LNCAP (cell line): ENCODE measurements at regions not wholly inside any gene's neighbourhood (a gene's known extent, or its start where the extent isn't known, plus 50 kb on each side); places are given as distances from the start of the nearest gene placed in this dataset.

ENCODE experiments used
- TF ChIP-seq, protein P1 (sequence below): fragments of 450-650 bp; IDR thresholded peaks from 2 replicates; pipeline ENCODE4 v1.5.1; 2017; ENCODE audit warnings: mild to moderate bottlenecking

DNA sequence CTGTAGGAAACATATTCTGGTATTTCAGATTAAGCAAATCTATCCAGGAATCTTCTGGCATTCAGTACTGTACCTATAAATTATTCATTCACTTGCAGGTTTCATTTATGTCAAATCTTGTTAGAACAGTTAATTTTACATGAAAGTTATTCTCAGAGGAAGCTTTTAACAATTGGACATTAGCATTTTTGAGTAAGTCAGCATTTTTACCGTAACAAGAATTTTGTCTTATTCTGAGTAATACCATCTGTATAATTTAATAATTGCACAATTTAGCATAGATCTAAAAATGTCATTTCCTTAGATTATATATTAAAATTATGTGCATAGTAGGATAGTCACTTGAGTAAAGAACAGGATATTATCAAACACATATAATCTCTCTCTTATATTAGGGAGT, 764.8 kb upstream of the LRFN5 start:
- TF ChIP-seq, protein P1, sequence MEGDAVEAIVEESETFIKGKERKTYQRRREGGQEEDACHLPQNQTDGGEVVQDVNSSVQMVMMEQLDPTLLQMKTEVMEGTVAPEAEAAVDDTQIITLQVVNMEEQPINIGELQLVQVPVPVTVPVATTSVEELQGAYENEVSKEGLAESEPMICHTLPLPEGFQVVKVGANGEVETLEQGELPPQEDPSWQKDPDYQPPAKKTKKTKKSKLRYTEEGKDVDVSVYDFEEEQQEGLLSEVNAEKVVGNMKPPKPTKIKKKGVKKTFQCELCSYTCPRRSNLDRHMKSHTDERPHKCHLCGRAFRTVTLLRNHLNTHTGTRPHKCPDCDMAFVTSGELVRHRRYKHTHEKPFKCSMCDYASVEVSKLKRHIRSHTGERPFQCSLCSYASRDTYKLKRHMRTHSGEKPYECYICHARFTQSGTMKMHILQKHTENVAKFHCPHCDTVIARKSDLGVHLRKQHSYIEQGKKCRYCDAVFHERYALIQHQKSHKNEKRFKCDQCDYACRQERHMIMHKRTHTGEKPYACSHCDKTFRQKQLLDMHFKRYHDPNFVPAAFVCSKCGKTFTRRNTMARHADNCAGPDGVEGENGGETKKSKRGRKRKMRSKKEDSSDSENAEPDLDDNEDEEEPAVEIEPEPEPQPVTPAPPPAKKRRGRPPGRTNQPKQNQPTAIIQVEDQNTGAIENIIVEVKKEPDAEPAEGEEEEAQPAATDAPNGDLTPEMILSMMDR = no peak

DNA sequence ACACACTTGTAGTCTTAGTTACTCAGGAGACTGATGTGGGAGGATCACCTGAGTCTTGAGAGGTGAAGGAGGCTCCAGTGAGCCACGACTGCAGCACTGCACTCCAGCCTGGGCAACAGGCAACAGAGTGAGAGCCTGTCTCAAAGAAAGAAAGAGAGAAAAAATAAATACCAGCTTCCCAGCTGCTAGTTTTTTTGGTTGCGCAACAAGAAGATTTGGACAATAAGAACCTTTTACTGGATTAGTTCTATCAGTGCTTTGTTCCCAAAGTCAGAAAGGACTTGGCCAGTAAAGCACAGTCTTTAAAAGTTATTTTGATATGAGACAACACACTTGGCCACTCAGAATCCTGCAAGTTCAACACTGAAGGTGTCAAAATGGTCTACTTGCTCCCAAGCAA, 768.1 kb upstream of the LRFN5 start:
- TF ChIP-seq, protein P1 = no peak

DNA sequence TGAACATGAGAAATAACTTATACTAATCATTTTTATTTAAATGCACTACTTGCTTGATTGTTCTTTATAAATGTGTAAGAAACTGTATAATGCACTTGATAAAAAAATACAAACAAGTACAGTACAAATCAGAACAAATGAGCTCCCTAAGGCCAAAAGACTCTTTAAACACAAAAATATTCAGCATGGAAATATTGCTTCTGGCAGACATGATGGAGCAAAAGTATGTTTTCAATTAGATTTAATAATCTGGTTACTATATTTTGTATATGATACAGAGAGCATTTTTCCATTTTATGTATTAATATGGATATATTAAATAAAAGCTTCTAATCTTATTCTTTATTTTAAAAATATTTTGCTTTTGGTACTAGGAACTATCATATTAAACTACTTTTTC, 800.2 kb upstream of the LRFN5 start:
- TF ChIP-seq, protein P1 = no peak

DNA sequence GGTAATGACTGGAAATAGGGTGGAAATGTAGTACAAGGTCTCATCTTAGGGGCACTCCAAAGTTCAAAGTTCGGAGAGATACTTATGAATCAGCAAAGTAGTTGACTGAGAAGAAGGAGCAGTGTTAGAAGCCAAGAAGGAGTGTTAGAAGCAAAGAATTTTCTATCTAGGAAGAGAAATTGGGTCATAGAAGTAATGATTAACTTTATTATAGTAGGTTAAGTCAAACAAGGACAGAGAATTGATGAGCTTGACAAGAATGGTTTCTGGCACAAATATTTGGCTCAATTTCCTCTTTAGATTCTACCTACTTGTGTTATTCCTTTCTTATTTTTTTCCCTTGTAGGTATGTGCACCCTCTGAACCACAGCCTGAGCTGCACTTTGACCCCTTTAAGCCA, 810.5 kb upstream of the LRFN5 start:
- TF ChIP-seq, protein P1 = no peak

DNA sequence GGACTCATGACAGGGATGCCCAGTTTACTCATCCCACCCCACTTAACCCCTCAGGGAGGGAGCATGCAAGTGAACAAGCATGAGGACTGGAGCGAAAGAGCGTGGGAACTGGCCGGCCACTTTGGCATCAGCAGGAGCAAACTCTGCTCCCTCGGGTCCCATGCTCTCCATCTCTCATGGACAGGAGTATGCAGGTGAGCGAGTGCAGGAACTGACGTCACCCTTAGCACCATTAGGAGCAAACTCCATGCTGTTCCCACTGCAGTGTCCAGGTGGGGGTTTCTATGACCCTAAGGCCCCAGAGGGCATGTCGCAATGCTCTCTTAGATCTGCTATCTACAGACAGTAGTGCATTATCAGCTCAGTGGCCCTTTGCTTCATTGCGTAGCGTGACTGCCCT, 821.8 kb upstream of the LRFN5 start:
- TF ChIP-seq, protein P1 = no peak

DNA sequence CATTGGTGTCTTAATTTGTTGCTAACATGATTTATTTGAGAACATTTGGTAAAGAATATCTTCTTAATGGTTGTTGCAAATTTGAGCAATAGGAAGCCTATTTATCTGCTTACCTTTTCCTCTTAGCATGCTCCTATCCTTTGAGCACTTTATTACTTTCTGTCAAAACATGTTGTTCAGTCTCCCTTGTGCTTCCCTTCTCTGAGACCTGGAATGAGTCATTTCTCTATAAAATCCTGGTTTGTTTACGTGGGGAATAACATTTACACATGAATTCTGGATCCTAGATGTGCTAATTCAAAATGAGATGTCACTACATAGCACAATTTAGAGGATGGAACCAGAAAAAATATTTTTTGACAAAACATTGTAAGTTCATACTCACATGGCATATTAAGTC, 844.0 kb upstream of the LRFN5 start:
- TF ChIP-seq, protein P1 = no peak

DNA sequence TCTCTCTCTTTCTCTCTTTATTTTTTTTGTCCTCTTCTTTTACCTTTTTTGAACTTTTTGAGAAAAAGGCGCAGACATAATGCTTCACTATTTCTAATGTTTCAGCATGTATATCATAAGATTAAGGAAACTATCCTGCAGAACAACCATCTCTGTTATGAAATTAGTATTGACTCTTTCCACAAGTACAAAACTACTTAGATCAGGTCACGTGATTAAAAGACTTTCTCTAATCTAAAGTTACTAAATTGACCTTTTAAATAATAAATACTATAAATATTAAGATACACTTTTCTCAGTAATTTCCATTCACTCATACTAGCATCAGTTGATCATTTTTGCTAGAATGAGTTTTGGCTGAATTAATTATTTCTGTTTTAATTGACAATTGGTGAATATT, 844.5 kb upstream of the LRFN5 start:
- TF ChIP-seq, protein P1 = no peak

DNA sequence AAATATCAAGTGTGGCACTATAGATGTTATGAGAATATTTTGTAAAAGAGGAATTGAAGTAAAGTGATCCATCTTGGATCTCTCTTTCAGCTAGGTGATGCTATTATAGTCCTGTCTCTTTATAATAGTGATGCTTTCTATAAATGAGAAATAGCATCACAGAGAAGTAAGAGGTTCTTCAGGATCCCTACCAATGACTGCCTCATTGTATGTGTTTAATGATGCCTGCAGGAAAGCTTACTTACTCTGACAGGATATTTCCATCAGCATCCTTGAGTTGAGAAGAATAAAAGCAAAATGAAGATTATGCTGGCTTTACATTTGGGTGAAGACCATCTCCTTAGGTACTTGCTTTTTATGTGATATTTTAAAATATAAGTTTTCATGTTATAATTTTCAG, 846.0 kb upstream of the LRFN5 start:
- TF ChIP-seq, protein P1 = no peak
